A673 (cell line): ENCODE measurements at regions not wholly inside any gene's neighbourhood (a gene's known extent, or its start where the extent isn't known, plus 50 kb on each side); places are given as distances from the start of the nearest gene placed in this dataset.

Source experiments
- CTCF ChIP-seq: fragments of 300-800, 200-600 bp; sonication (generic); conservative IDR thresholded peaks from 2 replicates; pipeline ENCODE4 v1.5.1; 2017; ENCODE audit warnings: low read depth, mild to moderate bottlenecking, antibody characterized with exemption, low read length, moderate library complexity, mixed read lengths
- EZH2 ChIP-seq: fragments of 200-600 bp; sonication (generic); IDR thresholded peaks from 2 replicates; pipeline ENCODE4 v1.6.1; 2017; ENCODE audit warnings: borderline replicate concordance, low read depth, mild to moderate bottlenecking, mixed read lengths, antibody characterized with exemption, low read length; ENCODE audit not compliant: poor library complexity, severe bottlenecking

GRCh38 chr11:28822576-28822975 lies 714.4 kb downstream of the METTL15 start:
- TF ChIP-seq EZH2: no peak
- TF ChIP-seq CTCF: no peak
